KMS-11 (cell line): ENCODE measurements at regions not wholly inside any gene's neighbourhood (a gene's known extent, or its start where the extent isn't known, plus 50 kb on each side); places are given as distances from the start of the nearest gene placed in this dataset.

Source experiments
- H2AFZ ChIP-seq: fragments of 200-600 bp; sonication (generic); 2 replicates; pipeline ENCODE4 v1.6.1; 2016; ENCODE audit warnings: antibody characterized with exemption, mixed run types, low read depth
- H3K27ac ChIP-seq: fragments of 200-600 bp; sonication (generic); 2 replicates; pipeline ENCODE4 v1.6.1; 2016; ENCODE audit warnings: mild to moderate bottlenecking, mixed run types
- H3K27me3 ChIP-seq: fragments of 200-600 bp; sonication (generic); 2 replicates; pipeline ENCODE4 v1.6.1; 2017; ENCODE audit warnings: mild to moderate bottlenecking, low read depth, mixed run types, moderate library complexity; ENCODE audit not compliant: insufficient read depth
- H3K36me3 ChIP-seq: fragments of 200-600 bp; sonication (generic); 2 replicates; pipeline ENCODE4 v1.6.1; 2017; ENCODE audit warnings: mild to moderate bottlenecking, mixed run types; ENCODE audit not compliant: insufficient read depth
- H3K4me1 ChIP-seq: fragments of 200-600 bp; sonication (generic); 2 replicates; pipeline ENCODE4 v1.6.1; 2016; ENCODE audit warnings: mild to moderate bottlenecking, low read depth, mixed run types; ENCODE audit not compliant: poor library complexity, severe bottlenecking
- H3K4me2 ChIP-seq: fragments of 200-600 bp; sonication (generic); 2 replicates; pipeline ENCODE4 v1.7.0; 2016; ENCODE audit warnings: mild to moderate bottlenecking, mixed run types
- H3K4me3 ChIP-seq: fragments of 200-600 bp; sonication (generic); IDR thresholded peaks from 2 replicates; pipeline ENCODE4 v1.6.1; 2017; ENCODE audit warnings: low read depth, low read length, mixed read lengths; ENCODE audit not compliant: insufficient read depth
- H3K79me2 ChIP-seq: fragments of 200-600 bp; sonication (generic); 2 replicates; pipeline ENCODE4 v1.6.1; 2016; ENCODE audit warnings: low read depth, mixed run types; ENCODE audit not compliant: insufficient read depth
- H3K9ac ChIP-seq: fragments of 200-600 bp; sonication (generic); 2 replicates; pipeline ENCODE4 v1.6.1; 2016; ENCODE audit warnings: mild to moderate bottlenecking, mixed run types
- H4K20me1 ChIP-seq: fragments of 200-600 bp; sonication (generic); 2 replicates; pipeline ENCODE4 v1.6.1; 2016; ENCODE audit warnings: mild to moderate bottlenecking, mixed run types; ENCODE audit not compliant: insufficient read depth
- CTCF ChIP-seq: fragments of 200-600 bp; sonication (generic); conservative IDR thresholded peaks from 2 replicates; pipeline ENCODE4 v1.6.1; 2017; ENCODE audit warnings: low read depth, mild to moderate bottlenecking, antibody characterized with exemption, low read length, moderate library complexity, mixed read lengths

GRCh38 chr1:101428562-101428961, 191.7 kb downstream of the S1PR1 start:
- no peak overlapping the region for H3K4me2 ChIP-seq
- H3K36me3 ChIP-seq = no peaks in the 10 kb centered on the region
- TF ChIP-seq CTCF = no peak
- H2AFZ ChIP-seq = no peak overlapping the region
- no peaks in the 10 kb centered on the region for H3K27me3 ChIP-seq
- H3K27ac ChIP-seq = no peak overlapping the region
- H3K4me3 ChIP-seq = no peak overlapping the region
- H3K79me2 ChIP-seq = no peaks in the 10 kb centered on the region
- H3K4me1 ChIP-seq = no peaks in the 10 kb centered on the region
- H4K20me1 ChIP-seq = no peaks in the 10 kb centered on the region
- no peak overlapping the region for H3K9ac ChIP-seq

GRCh38 chr1:101431956-101432510, 195.2 kb downstream of the S1PR1 start:
- no peaks in the 10 kb centered on the region for H3K79me2 ChIP-seq
- TF ChIP-seq CTCF = no peak
- no peak overlapping the region for H3K4me3 ChIP-seq
- H4K20me1 ChIP-seq = no peaks in the 10 kb centered on the region
- no peaks in the 10 kb centered on the region for H3K4me1 ChIP-seq
- H3K27me3 ChIP-seq = no peaks in the 10 kb centered on the region
- no peaks in the 10 kb centered on the region for H3K36me3 ChIP-seq
- no peak overlapping the region for H3K27ac ChIP-seq
- H3K9ac ChIP-seq = no peak overlapping the region
- no peak overlapping the region for H3K4me2 ChIP-seq
- no peak overlapping the region for H2AFZ ChIP-seq

GRCh38 chr1:101435831-101436511, 199.2 kb downstream of the S1PR1 start:
- no peaks in the 10 kb centered on the region for H3K27me3 ChIP-seq
- H3K36me3 ChIP-seq = no peaks in the 10 kb centered on the region
- no peaks in the 10 kb centered on the region for H3K79me2 ChIP-seq
- H4K20me1 ChIP-seq = no peaks in the 10 kb centered on the region
- no peaks in the 10 kb centered on the region for H3K4me1 ChIP-seq
- no peak overlapping the region for H3K4me3 ChIP-seq
- H2AFZ ChIP-seq = no peak overlapping the region
- no peak for TF ChIP-seq CTCF
- H3K27ac ChIP-seq = no peak overlapping the region
- no peak overlapping the region for H3K9ac ChIP-seq
- H3K4me2 ChIP-seq = no peak overlapping the region

GRCh38 chr1:101437800-101438199, 201.0 kb downstream of the S1PR1 start:
- TF ChIP-seq CTCF = no peak
- Histone ChIP-seq H3K36me3 (no peaks in the 10 kb centered on the region), H4K20me1 (no peaks in the 10 kb centered on the region), H3K9ac (no peak overlapping the region), H3K27ac (no peak overlapping the region), H3K79me2 (no peaks in the 10 kb centered on the region), H3K4me2 (no peak overlapping the region), H3K4me3 (no peak overlapping the region), H3K27me3 (no peaks in the 10 kb centered on the region), H2AFZ (no peak overlapping the region), H3K4me1 (no peaks in the 10 kb centered on the region)
